GM19467 (cell line): ENCODE measurements at regions not wholly inside any gene's neighbourhood (a gene's known extent, or its start where the extent isn't known, plus 50 kb on each side); places are given as distances from the start of the nearest gene placed in this dataset.

Source experiments
- ATAC-seq: cut with Tn5 transposase; IDR thresholded peaks from one replicate; pipeline ENCODE4 v1.9.1; 2021; ENCODE audit warnings: mild to moderate bottlenecking, moderate library complexity; ENCODE audit not compliant: unreplicated experiment

DNA sequence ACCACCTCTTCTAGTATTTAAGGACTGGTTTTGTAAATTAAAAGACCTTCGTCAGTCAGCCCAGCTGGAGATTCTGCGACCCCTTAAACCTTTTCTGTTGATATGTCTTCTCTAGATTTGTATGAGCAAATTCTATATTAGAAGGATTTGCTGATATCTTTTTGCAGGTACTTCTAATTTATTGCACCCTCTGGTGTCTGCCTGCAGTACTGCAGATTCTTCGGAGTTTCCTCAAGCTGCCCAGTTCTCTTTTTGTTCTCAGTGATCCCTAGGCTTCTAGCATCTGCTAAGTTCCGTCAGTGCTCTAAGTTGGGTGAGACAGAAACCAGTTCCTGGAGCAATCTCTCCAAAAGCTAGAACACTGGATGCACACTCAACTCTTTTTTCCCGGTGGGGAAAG lies 545.2 kb downstream of the C4orf33 start:
- peak; percentile 79 for ATAC-seq

DNA sequence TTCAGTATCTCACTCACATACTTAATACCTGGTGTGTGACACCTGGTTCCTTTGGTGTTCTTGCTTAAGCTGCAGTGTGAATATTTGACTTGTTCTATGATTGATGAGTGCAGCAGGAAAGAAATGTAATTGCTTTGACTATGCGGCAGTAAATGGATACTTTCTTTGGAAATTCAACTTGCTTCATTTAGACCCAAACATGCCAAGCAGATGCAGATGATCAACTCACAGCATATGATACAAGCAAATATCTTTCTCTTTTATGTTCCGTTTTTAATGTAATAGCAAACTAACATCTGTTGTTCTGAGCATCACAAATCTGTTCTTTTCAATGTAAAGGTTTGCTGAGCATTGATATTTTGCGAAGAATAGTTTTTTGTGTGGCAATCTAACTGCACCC lies 549.5 kb downstream of the C4orf33 start:
- no peak for ATAC-seq

DNA sequence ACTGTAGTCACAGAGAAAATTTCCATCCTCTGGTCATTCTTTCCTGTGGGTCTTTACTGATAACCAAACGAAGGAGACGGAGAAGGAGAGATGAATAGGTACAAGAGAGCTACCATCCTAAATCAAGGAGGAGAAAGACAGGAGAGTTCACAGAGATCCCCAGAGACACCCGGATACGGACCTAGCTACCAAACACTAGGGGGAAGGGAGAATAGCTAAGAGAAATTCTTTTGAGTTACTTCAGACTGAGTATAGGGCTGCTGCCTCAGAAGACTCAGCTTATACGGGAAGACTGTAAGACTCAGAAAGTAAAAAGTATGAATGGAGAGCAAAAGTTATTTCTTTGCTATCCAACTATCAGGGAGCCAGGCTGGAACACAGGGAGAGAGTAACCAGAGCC lies 572.1 kb downstream of the C4orf33 start:
- ATAC-seq: no peak

DNA sequence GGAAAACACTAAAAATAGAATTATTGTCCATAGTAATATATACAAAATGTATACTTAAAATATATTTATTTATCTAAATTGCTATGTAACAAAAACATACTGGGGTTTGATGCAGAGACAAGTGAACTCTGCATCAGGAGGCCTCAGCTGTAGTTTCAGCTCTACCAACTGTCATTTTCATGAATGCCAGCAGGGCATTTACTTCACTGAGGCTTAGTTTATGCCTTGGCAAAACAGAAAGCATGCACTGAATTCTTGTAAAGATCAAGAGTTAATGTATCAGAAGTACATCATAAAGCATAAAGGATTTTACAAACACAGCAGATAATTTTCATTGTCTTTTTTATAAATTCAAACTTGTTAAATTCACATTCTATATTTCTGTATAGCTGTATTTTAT lies 577.0 kb downstream of the C4orf33 start:
- no peak for ATAC-seq

DNA sequence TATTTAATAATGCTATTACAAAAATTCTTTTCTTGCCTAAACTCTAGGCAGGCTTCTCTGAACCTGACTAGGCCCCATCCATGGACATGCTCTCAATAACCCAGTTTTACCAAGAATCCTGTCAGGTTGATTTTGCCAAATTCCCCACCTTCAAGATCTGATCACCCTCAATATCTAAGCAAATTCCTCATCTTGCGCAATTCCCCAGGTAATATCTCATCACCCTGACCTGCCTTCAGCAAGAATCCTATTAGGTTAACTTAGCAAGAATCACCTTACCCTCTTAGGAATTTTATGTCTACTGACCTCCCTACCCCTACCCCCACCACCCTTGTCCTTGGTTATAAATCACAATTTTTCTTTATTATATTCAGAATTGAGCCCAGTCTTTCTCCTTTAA lies 579.1 kb downstream of the C4orf33 start:
- ATAC-seq: no peak

DNA sequence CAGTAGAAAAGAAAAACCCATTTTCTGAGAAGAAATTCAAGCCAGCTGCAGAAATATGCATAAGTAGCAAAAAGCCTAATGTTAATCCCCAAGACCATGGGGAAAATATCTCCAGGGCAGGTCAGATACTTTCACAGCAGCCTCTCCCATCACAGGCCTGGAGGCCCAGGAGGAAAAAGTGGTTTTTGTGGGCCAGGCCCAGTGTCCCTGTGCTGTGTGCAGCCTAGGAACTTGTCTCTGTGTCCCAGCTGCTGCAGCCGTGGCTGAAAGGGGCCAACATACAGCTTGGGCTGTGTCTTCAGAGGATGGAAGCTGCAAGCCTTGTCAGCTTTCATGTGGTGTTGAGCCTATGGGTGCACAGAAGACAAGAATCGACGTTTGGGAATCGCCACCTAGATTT lies 581.0 kb downstream of the C4orf33 start:
- no peak for ATAC-seq

DNA sequence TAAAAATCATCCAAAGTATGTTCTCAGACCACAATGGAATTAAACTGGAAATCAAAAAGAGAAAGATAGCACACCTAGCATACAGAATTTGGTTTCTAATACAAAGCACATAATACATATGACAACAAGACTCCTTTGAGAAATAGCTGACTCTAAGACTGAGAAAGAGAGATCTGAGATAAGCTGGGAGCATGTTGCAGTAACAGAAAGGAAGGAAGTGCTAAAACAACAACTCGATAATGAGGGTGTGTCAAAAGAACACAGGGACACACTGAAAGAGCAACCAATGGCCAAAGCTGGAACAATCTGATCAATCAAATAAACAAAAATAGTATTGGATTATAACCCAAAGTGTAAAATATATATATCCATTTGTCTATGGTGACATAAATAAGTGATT lies 586.6 kb downstream of the C4orf33 start:
- no peak for ATAC-seq

DNA sequence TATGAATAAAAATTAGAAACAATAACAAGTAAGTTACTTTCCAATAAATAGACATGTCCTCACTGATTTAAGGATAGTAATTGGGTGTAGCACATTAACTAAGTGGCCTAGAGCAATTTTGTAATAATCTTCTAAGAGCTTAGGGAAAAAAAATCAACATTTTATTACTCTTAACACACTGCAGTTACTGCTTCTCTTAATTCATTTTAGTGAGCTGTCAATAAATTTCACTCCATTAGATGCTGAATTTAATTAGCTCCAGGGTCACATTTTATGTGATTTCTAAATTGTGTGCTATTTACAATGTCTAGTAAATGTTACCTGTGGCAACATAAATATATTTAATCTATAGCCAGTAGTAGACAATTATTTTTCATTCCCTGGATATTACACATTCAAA lies 612.0 kb downstream of the C4orf33 start:
- no peak for ATAC-seq

DNA sequence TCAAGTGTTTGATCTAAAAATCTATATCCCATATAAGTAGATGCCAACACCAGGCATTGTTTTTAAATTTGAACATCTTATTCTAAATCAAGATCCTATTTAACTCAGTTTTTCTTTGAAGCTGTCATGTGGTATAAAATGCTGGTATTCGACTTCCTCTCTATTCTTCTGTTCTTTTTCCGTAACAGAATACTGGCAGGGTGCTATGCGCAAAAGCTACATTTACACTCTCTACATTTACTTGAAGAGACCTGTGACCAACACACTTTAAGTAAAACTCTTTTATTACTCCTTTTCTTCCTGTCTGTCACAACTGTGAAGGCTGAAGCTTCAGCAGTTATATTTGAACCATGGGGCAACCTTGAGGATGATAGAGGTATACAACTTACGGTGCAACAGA lies 612.8 kb downstream of the C4orf33 start:
- ATAC-seq: no peak

DNA sequence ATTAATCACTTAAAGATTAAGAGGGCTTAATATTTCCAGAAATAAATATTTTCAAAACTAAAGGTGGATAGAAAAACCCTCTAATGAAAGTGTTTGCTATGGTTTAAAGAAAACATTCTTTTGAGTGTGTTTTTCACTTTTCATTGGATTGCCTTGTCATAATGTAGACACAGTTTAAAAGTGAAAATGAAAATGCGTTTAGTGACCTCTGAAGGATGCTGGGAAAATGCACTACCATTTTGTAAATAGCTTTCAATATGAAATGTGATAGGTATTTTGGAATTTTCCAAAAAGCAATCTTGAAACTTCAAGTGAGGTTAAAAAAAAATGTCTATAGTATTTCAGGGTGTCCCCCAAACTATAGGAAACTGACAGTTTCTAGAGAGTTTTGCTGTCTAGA lies 642.2 kb downstream of the C4orf33 start:
- ATAC-seq: no peak

DNA sequence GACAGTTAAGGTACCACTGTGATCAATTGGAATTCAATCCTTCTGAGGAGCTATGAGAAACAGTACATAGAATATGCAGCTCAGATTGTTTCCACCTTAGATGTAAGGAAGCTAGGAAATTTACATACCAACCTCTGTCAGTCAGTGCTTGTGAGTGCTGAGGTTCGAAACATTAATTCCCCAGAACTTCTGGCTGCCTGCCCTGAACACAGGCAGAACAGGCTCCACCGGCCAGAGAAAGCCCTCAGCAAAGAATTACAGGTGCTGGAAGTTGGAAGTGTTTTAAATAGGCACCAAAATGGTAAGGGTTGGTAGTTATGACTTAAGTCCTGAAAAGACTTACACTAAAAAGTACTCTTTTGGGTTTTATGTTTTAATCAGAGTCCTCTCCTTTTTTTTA lies 651.8 kb downstream of the C4orf33 start:
- no peak for ATAC-seq

DNA sequence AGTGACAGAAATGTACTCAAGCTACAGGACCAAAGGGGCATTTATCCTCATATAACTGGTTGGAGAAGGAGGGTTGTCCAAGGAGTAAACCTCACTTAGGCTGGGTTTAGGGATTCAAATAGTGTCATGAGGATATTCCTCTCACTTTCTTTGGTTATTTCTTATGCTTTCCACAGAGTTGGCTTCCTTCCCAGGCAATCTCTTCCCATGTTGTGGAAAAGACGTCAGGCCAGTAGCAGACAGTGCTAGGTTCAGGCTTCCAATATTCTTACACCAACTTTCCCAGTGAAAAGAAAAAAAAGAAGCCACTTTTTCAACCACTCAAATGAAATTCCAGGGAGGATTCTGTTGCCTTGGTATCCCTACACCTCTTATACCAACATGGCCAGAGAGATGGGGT lies 653.0 kb downstream of the C4orf33 start:
- ATAC-seq: no peak

DNA sequence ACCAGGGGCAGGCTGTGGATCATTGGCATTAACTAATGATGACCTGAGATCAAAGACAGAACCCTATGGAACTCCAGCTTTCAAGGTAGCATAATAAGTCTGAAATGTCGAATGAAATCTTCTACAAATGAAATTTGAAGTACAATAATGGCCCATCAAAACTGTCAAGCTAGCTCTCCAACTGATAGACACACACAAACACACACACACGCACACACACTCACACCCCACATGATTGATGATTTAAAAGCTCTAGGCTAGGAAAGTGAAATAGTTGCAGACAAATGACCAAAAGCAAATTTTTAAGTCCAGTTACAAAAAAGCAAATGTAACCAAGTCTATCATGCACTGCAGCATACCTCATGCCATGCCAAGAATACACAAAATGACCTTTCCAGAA lies 655.7 kb downstream of the C4orf33 start:
- ATAC-seq: no peak

DNA sequence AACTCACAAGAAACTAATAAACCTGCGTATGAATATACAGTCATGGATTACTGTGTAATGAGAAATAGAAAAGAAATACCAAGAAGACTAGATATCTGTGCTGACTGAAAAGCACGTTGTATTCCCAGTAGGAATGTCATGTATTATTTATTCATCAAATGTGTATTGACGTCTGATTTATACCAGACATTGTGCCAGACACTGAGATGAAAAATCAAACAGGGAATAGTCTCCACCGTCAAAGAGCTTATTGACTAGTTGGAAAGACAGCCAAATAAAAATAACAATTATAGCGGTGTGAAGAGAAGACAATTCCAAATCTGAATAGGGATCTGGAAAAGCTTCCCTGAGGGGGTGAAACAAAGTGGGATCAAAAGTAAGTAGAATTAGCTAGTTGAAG lies 687.6 kb downstream of the C4orf33 start:
- no peak for ATAC-seq

DNA sequence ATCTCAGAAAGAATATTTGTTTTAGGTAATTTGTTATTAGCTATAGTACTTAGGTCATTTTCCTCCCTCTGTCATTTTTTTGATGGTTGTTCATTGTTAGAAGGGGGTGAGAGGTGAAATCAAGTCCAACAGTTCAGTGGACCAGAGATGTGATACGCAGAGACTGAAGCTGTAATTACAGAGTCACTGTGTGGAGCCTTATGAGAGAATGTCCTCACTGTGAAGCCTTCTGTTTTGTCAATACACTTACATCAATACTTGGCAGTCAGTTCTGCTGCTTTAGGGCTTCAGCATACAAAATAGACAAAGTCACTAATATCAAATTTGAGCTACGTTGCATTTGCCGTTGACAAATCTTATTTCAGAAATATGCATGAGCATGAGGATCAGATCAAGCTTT lies 692.5 kb downstream of the C4orf33 start:
- no peak for ATAC-seq

DNA sequence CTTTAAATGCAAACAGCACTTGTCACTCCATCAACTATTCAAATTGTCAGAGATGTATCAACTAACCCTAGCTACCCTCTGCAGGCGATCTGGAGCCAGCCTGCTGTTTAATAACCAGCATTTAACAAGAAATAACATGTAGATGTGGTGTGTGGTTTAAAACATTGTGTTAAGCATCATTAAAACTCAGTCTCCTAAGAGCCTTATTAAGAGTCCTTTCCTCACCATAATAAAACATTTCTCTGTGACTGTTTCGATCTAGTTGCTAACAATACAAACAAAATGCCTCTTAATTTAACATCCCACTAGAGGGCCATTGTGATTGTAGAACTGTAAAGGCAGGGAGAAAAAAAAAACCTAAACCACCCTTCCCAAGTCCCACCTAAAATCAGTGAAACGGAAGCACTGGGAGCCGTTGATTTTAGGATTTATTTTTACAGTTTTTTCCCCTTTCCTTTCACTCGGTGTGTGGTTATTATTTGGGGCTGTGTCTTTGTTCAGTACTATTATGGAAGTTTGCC lies 708.6 kb downstream of the C4orf33 start:
- ATAC-seq: no peak

DNA sequence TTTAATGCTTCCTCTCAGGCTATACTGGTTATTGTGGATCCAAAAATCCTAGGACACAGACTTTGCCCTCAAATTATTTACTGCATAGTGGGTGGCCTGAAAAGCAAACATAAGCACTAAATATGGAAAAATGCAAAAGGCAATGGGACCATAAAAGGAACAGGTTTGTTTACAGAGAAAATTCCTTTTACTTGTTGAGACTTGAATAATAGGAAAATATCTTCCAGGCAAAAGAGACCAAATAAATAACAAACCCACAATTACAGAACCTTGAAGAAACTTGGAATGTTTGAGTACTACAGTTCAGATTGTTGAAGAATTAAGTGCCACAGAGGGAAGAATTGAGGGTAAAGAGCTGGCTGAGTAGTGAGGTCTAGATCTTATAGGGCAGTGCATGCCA lies 711.0 kb downstream of the C4orf33 start:
- ATAC-seq: no peak

DNA sequence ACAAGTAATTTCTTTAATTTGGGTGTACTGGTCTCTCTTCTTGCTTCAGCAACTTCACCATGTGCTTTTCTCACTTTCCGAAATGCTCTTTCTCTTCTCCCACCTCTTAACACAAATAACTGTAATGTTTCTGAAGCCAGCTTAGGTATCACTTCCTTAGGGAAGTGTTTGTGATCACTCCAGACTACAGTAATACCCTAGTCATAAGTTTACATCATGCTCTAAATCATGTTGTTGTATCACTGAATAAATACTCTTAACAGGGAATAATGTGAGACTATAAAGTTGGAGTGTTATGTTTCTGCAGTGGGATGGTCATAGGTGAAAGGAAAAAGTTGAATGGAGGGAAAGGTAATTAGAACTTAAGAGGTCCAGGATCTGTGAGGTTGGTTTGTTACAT lies 712.3 kb downstream of the C4orf33 start:
- no peak for ATAC-seq

DNA sequence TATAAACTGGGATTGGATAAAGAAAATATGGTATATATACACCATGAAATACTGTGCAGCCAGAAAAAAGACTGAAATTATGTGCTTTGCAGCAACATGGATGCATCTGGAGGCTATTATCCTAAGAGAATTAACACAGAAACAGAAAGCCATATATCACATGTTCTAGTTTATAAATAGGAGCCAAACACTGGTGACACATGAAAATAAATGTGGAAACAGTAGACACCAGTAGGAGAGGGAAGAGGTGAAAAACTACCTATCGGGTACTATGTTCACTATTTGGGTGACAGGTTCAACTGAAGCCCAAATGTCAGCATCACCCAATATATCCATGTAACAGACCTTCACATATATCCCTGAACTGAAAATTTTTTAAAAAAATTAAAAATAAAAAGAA lies 725.1 kb downstream of the C4orf33 start:
- no peak for ATAC-seq

DNA sequence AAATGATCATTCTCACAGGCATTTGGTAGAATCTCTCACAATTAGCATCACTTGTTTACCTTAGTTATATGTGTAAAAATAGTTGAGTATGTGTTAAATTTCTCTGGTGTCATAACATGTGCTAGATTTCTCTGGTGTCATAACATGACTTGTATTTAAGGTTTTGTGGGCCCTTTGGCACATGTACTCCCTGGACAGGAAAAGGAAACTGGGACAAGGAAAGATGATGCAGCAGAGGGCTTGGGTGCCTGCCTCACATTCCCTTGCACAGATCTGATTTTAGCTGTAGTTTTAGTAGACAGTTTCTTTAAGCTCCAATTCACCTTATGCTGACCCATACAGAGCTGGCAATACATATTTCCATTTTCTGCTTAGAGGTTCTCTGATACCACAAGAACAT lies 726.0 kb downstream of the C4orf33 start:
- ATAC-seq: no peak

DNA sequence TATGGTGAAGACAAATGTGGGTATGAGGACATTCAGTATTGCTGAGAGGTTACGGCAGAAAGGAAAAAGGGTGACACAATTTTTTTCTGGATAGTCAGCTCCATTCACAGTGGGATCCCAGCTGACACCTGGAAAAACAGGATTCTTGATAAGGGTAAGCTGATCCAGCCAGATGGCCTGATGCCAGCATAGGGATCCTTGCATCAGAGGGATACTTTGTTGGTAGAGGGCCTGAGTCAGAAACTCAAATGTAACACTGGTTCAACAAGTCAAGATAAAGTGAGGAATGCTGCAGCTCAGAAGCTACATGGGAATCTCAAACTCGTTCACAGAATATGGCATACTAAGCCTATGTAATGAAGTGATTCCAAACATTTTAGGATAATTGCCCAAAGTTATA lies 726.7 kb downstream of the C4orf33 start:
- ATAC-seq: no peak

DNA sequence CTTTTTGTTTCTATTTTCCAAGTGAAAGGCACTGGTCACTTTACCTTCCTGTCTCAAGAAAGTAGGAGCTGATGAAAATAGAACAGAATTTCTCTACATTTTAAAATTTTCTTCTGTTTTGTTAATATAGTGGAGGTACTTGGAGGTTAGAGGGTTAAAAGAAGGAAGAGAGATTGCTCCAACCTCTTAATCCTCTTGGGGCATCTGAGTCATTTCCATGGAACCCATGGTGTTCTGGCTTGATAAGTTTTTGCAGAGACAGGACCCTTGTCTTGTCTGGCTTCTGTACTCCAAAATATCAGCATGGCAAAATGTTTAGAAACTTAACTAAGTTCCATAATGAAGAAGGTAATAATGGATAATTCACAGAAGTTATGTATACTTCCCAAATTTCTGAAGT lies 727.2 kb downstream of the C4orf33 start:
- no peak for ATAC-seq

DNA sequence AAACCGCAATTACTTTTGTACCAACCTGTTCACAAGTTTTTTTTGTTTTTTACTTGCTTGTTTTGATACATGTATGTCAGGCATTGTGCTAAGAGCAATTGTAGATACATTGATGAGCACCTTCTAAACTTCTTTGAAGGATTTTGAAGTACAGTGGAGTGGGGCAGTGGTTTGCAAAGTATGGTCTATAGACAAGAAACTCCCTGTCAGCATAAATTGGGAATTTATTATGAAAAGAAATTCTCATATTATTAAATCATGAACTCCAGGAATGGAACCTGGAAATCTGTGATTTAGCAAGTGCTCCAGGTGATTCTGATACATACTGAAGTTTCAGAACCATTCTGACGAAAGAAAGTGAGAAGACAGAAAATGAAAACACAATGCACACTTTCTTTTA lies 733.4 kb downstream of the C4orf33 start:
- no peak for ATAC-seq

DNA sequence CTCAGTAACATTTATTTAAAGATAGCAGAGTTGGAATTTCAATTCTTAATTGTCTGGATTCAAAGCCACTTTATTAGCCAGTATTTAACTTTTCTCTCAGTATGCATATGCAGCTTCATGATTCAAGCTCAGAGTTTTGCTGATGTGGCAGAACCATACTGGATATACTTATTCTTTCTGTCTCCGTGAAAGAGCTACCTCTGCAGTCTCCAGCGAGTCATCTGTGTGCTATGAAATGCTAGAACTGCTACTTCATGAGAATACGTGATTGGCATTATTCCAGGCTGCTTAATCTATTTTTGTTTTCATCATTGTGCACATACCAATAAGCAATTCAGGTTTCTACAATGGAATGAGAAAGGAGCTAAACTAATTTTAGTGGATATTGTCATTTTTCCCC lies 743.7 kb downstream of the C4orf33 start:
- no peak for ATAC-seq
